K562 (cell line): ENCODE measurements at regions not wholly inside any gene's neighbourhood (a gene's known extent, or its start where the extent isn't known, plus 50 kb on each side); places are given as distances from the start of the nearest gene placed in this dataset.

Source experiments
- ATAC-seq: fragments of 200-7000 bp; cut with Tn5 transposase; 3 replicates; pipeline ENCODE4 v1.9.1; 2020; ENCODE audit warnings: moderate library complexity
- BruUV-seq: library from RNA; stranded (reverse); fragments of 400-500 nt; replicated peaks from 2 replicates; lab custom pipeline; 2021; lab: Mats Ljungman, UMichigan
- CTCF ChIA-PET: fragments of 300-600 bp; formaldehyde crosslinking; extraction: SDS; loops from one replicate; lab custom pipeline; 2021; ENCODE audit warnings: low intra/inter-chr PET ratio; lab: Yijun Ruan, JAX
- POLR2A ChIA-PET: fragments of 300-600, 350-650 bp; sonication (Branson Sonifier 250); formaldehyde crosslinking; extraction: SDS; loops from one replicate; lab custom pipeline; 2021; ENCODE audit warnings: antibody characterized with exemption, inconsistent platforms; lab: Yijun Ruan, JAX
- DNase-seq, 4 experiments: peaks; one replicate each; pipeline versions ENCODE4 v3.0.0 to v3.0.0-alpha.2; 2011 to 2018; ENCODE audit warnings: low spot score in 3 of 4, mixed read lengths in 3 of 4; ENCODE audit errors: extremely low read depth in 1 of 4
- FAIRE-seq: peaks from 2 replicates; lab custom pipeline; 2011; peaks lifted over from hg19 to GRCh38; lab: Jason Lieb, UNC
- H2AFZ ChIP-seq: 2 replicates; pipeline ENCODE4 v1.6.0; 2011; ENCODE audit warnings: low read depth, low read length, control low read depth, inconsistent platforms
- H3K27ac ChIP-seq: fragments of 200-600 bp; 3 replicates; pipeline ENCODE4 v1.8.0; 2011; ENCODE audit warnings: low read depth, mild to moderate bottlenecking, control low read depth, inconsistent platforms, low read length, moderate library complexity, mixed read lengths; ENCODE audit errors: extremely low read depth
- H3K27me3 ChIP-seq, 2 experiments: fragments of 300-600 bp in 1 of 2; 2 replicates in 1 of 2; 3 replicates in 1 of 2; pipeline versions ENCODE4 v1.6.0 to v1.8.0; 2011; ENCODE audit warnings: inconsistent platforms in 2 of 2, low read length in 2 of 2, mild to moderate bottlenecking in 1 of 2, mixed read lengths in 1 of 2, moderate library complexity in 1 of 2; ENCODE audit not compliant: control insufficient read depth in 2 of 2, insufficient read depth in 2 of 2
- H3K36me3 ChIP-seq: fragments of 300-600 bp; 3 replicates; pipeline ENCODE4 v1.8.0; 2011; ENCODE audit warnings: mild to moderate bottlenecking, low read length, inconsistent platforms; ENCODE audit not compliant: control insufficient read depth, insufficient read depth
- H3K4me1 ChIP-seq, 2 experiments: fragments of 200-600 bp in 1 of 2; replicated peaks in 1 of 2; 2 replicates in 1 of 2; 3 replicates in 1 of 2; pipeline versions ENCODE4 v1.5.1 to v1.8.0; 2011; ENCODE audit warnings: inconsistent platforms in 2 of 2, low read length in 2 of 2, mild to moderate bottlenecking in 1 of 2, mixed read lengths in 1 of 2, moderate library complexity in 1 of 2; ENCODE audit not compliant: control insufficient read depth in 2 of 2, insufficient read depth in 2 of 2
- H3K4me2 ChIP-seq: 2 replicates; pipeline ENCODE4 v1.6.1; 2011; ENCODE audit warnings: low read length, control low read depth, inconsistent platforms, mixed read lengths; ENCODE audit not compliant: insufficient read depth
- H3K4me3 ChIP-seq: fragments of 200-600 bp; sonication (generic), shearing (Covaris generic); 2 replicates; pipeline ENCODE4 v1.5.1; 2016; ENCODE audit warnings: control low read depth, inconsistent platforms
- H3K79me2 ChIP-seq: fragments of 200-600 bp; 3 replicates; pipeline ENCODE4 v1.8.0; 2011; ENCODE audit warnings: low read length, inconsistent platforms; ENCODE audit not compliant: control insufficient read depth, insufficient read depth
- H3K9ac ChIP-seq, 2 experiments: 2 replicates each; pipeline versions ENCODE4 v1.6.0 to v1.6.1; 2011; ENCODE audit warnings: low read depth in 2 of 2, low read length in 2 of 2, control low read depth in 1 of 2, inconsistent platforms in 1 of 2, mild to moderate bottlenecking in 1 of 2, mixed read lengths in 1 of 2; ENCODE audit not compliant: insufficient read depth in 1 of 2
- H3K9me1 ChIP-seq: one replicate; pipeline ENCODE4 v1.6.0; 2011; ENCODE audit warnings: inconsistent platforms, mild to moderate bottlenecking, low read length, moderate library complexity; ENCODE audit not compliant: control insufficient read depth, insufficient read depth
- H3K9me3 ChIP-seq: replicated peaks from 2 replicates; pipeline ENCODE4 v1.5.1; 2011; ENCODE audit warnings: low read depth, low read length, inconsistent platforms; ENCODE audit not compliant: control insufficient read depth, insufficient read depth
- H4K20me1 ChIP-seq: replicated peaks from 2 replicates; pipeline ENCODE4 v1.6.1; 2011; ENCODE audit warnings: low read length, inconsistent platforms, mixed read lengths; ENCODE audit not compliant: control insufficient read depth, insufficient read depth
- ARID3A ChIP-seq: IDR thresholded peaks from 2 replicates; pipeline ENCODE4 v1.6.1; 2012; ENCODE audit warnings: low read depth, low read length, improper control_type of control experiment, borderline replicate concordance
- ASH1L ChIP-seq: fragments of 450-650 bp; IDR thresholded peaks from 2 replicates; pipeline ENCODE4 v1.6.1; 2018; ENCODE audit warnings: borderline replicate concordance, mild to moderate bottlenecking, low read depth; ENCODE audit not compliant: partially characterized antibody
- ETS2 ChIP-seq: IDR thresholded peaks from 2 replicates; pipeline ENCODE4 v1.6.1; 2016; ENCODE audit warnings: borderline replicate concordance, missing genetic modification characterization, mild to moderate bottlenecking, moderate library complexity, missing compliant biosample characterization; ENCODE audit not compliant: poor library complexity, severe bottlenecking
- KDM2B ChIP-seq: fragments of 250-450 bp; sonication (Bioruptor Pico); IDR thresholded peaks from 2 replicates; pipeline ENCODE4 v1.8.0; 2021; ENCODE audit warnings: mild to moderate bottlenecking, moderate library complexity
- PTRF ChIP-seq: fragments of 450-650 bp; IDR thresholded peaks from 2 replicates; pipeline ENCODE4 v1.6.1; 2016; ENCODE audit warnings: mild to moderate bottlenecking, missing genetic modification characterization, missing compliant biosample characterization
- SAFB2 ChIP-seq: fragments of 200-400 bp; formaldehyde crosslinking; IDR thresholded peaks from 2 replicates; pipeline ENCODE4 v1.6.1; 2018; ENCODE audit warnings: borderline replicate concordance, low read length, low read depth, moderate library complexity; ENCODE audit not compliant: severe bottlenecking
- ZBTB9 ChIP-seq: fragments of 450-650 bp; formaldehyde crosslinking; IDR thresholded peaks from 2 replicates; pipeline ENCODE4 v1.4.0; 2020; ENCODE audit warnings: mild to moderate bottlenecking, moderate library complexity
- ZFP1 ChIP-seq: fragments of 450-650 bp; formaldehyde crosslinking; IDR thresholded peaks from 2 replicates; pipeline ENCODE4 v1.4.0; 2020; ENCODE audit warnings: mild to moderate bottlenecking, mixed read lengths
- ZFP30 ChIP-seq: fragments of 250-450 bp; sonication (Bioruptor Pico); IDR thresholded peaks from 2 replicates; pipeline ENCODE4 v1.8.0; 2022; ENCODE audit warnings: moderate library complexity, mild to moderate bottlenecking, inconsistent platforms, borderline replicate concordance
- ZKSCAN3 ChIP-seq: fragments of 250-450 bp; sonication (Bioruptor Pico); IDR thresholded peaks from 2 replicates; pipeline ENCODE4 v1.4.0; 2020
- ZNF766 ChIP-seq: fragments of 200-800 bp; sonication (Bioruptor generic); conservative IDR thresholded peaks from 2 replicates; pipeline ENCODE4 v1.6.1; 2016; ENCODE audit warnings: missing genetic modification characterization, missing compliant biosample characterization
- WGBS: fragments of 100-300 bp; shearing (Covaris generic); methylation state at CpG from one replicate; pipeline ENCODE4 v1.1.6; 2016; ENCODE audit warnings: low coverage, mixed read lengths; ENCODE audit not compliant: insufficient coverage; ENCODE audit errors: missing lambda C conversion rate; 5-methylcytosine and 5-hydroxymethylcytosine counted together
- in situ Hi-C: fragments of 300-500 bp; cut with MboI; formaldehyde crosslinking; loops from 4 replicates; pipeline ENCODE4 v1.15.0; 2018; ENCODE audit warnings: inconsistent platforms, mixed read lengths
- intact Hi-C: fragments of 100-400 bp; cut with micrococcal nuclease; formaldehyde crosslinking; loops from 2 replicates; pipeline ENCODE4 v1.14.2; 2022
- TF ChIP-seq, protein P1 (sequence below): sonication (generic); formaldehyde crosslinking; IDR thresholded peaks from 2 replicates; pipeline ENCODE4 v1.8.0; 2022; ENCODE audit warnings: missing genetic modification reagents, mild to moderate bottlenecking, borderline replicate concordance
- TF ChIP-seq, protein P2 (sequence below): fragments of 450-650 bp; formaldehyde crosslinking; IDR thresholded peaks from 2 replicates; pipeline ENCODE4 v1.4.0; 2022; ENCODE audit warnings: missing genetic modification characterization

DNA sequence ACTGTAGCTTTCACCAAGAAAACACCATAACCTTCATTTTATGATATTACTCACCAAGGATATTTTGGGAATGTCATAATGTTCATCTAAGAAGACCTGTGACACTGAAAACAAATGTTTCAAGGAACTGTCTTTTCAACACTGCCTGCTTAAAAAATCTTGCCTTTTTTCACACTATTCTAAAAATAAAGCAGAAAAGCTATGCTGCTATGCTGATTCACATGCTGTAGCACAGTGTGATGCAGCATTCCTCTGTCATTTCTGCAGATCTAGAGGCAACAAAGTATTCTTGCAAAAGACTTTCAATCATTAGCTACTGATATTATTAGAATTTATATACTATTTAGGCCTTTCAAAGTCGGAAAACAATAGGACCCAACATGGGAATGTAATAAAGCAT lies 525.7 kb downstream of the UQCRFS1 start:
- Histone ChIP-seq H3K9me3 (no peaks in the 10 kb centered on the region), H3K4me2 (no peak overlapping the region), H3K4me1 (peaks cover 0 to 2% of the 10 kb centered on the region in 2 experiments; a peak in 2 of 5 replicates), H3K27ac (no peak overlapping the region), H2AFZ (no peak overlapping the region), H3K36me3 (no peaks in the 10 kb centered on the region), H3K9me1 (no peaks in the 10 kb centered on the region)
- no peak for ATAC-seq
- ChIA-PET CTCF (no interaction called here), POLR2A (interaction anchor here (1.3 kb wide), 1 partner anchor 12 kb away, joined by 5 read pairs; no protein-coding TSS in a partner anchor)
- TF ChIP-seq ZFP30 (CRISPR knock-in tag) (no peak), ARID3A (no peak), KDM2B (CRISPR knock-in tag) (no peak), ETS2 (tag) (no peak), ZNF766 (CRISPR knock-in tag) (no peak), ASH1L (no peak), PTRF (no peak), ZFP1 (CRISPR knock-in tag) (no peak), ZKSCAN3 (CRISPR knock-in tag) (no peak), SAFB2 (no peak), ZBTB9 (no peak)
- TF ChIP-seq, protein P1, sequence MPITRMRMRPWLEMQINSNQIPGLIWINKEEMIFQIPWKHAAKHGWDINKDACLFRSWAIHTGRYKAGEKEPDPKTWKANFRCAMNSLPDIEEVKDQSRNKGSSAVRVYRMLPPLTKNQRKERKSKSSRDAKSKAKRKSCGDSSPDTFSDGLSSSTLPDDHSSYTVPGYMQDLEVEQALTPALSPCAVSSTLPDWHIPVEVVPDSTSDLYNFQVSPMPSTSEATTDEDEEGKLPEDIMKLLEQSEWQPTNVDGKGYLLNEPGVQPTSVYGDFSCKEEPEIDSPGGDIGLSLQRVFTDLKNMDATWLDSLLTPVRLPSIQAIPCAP (CRISPR knock-in tag), result no peak
- TF ChIP-seq, protein P2, sequence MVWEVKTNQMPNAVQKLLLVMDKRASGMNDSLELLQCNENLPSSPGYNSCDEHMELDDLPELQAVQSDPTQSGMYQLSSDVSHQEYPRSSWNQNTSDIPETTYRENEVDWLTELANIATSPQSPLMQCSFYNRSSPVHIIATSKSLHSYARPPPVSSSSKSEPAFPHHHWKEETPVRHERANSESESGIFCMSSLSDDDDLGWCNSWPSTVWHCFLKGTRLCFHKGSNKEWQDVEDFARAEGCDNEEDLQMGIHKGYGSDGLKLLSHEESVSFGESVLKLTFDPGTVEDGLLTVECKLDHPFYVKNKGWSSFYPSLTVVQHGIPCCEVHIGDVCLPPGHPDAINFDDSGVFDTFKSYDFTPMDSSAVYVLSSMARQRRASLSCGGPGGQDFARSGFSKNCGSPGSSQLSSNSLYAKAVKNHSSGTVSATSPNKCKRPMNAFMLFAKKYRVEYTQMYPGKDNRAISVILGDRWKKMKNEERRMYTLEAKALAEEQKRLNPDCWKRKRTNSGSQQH (CRISPR knock-in tag), result no peak
- TF ChIP-seq, all 486 proteins: peak for 0
- WGBS, result 20% methylated on average over 1 of the region's 1 CpG
- H3K27me3 ChIP-seq, result no peaks in the 10 kb centered on the region
- in situ Hi-C loops (no loop called here), intact Hi-C loops (no loop called here)
- no peaks in the 10 kb centered on the region for H3K79me2 ChIP-seq
- FAIRE-seq, result no peak
- no peak for DNase-seq
- no peak overlapping the region for H3K4me3 ChIP-seq
- no peak overlapping the region for H3K9ac ChIP-seq
- H4K20me1 ChIP-seq, result no peaks in the 10 kb centered on the region
- no TSS peak for BruUV-seq
